SW 1271 (cell line): ENCODE measurements at regions not wholly inside any gene's neighbourhood (a gene's known extent, or its start where the extent isn't known, plus 50 kb on each side); places are given as distances from the start of the nearest gene placed in this dataset.
"Not testable (repeated sequence)": the region's sequence is repeated elsewhere in the genome, so short reads cannot be mapped to it uniquely, and the experiment has no call there.

Experiments
- DNase-seq, 2 experiments: peaks; one replicate each; lab custom pipeline; 2025; lab: John Stamatoyannopoulos, UW

GRCh38 chr1:172717722-172718465 is 59.0 kb downstream of the FASLG start:
- no peak for DNase-seq

GRCh38 chr1:172719066-172719627 is 60.2 kb downstream of the FASLG start:
- DNase-seq: no peak

GRCh38 chr1:172719694-172720138 is 60.8 kb downstream of the FASLG start:
- DNase-seq: peak in 1 of 2 experiments; percentile 39

- DNase-seq: no peak
Measured at GRCh38 chr1:172720339-172720738, 61.4 kb downstream of the FASLG start.

GRCh38 chr1:172723251-172723650 is 64.3 kb downstream of the FASLG start:
- no peak for DNase-seq

- no peak for DNase-seq
Measured at GRCh38 chr1:172724232-172724631, 65.3 kb downstream of the FASLG start.

- DNase-seq: no peak
Measured at GRCh38 chr1:172724765-172725613, 66.1 kb downstream of the FASLG start.

- DNase-seq: no peak
Measured at GRCh38 chr1:172726740-172727139, 67.8 kb downstream of the FASLG start.

- no peak for DNase-seq
Measured at GRCh38 chr1:172727275-172727857, 68.5 kb downstream of the FASLG start.

- peak; percentile 28 to 43 for DNase-seq
Measured at GRCh38 chr1:172727956-172728603, 69.2 kb downstream of the FASLG start.

GRCh38 chr1:172728705-172729104 is 69.8 kb downstream of the FASLG start:
- not testable (repeated sequence) for DNase-seq

GRCh38 chr1:172732427-172732826 is 73.5 kb downstream of the FASLG start:
- no peak for DNase-seq

- no peak for DNase-seq
Measured at GRCh38 chr1:172733815-172734214, 74.9 kb downstream of the FASLG start.

- no peak for DNase-seq
Measured at GRCh38 chr1:172738389-172738788, 79.5 kb downstream of the FASLG start.

- peak in 1 of 2 experiments; percentile 25 for DNase-seq
Measured at GRCh38 chr1:172742599-172743500, 83.9 kb downstream of the FASLG start.

- peak; percentile 11 to 52 for DNase-seq
Measured at GRCh38 chr1:172745014-172745413, 86.1 kb downstream of the FASLG start.

- peak; percentile 56 to 77 for DNase-seq
Measured at GRCh38 chr1:172746091-172746949, 87.4 kb downstream of the FASLG start.

- DNase-seq: no peak
Measured at GRCh38 chr1:172748201-172748600, 89.3 kb downstream of the FASLG start.

GRCh38 chr1:172751683-172752082 is 92.8 kb downstream of the FASLG start:
- DNase-seq: no peak

- DNase-seq: no peak
Measured at GRCh38 chr1:172753964-172754363, 95.1 kb downstream of the FASLG start.
